ENCODE measurements at regions not wholly inside any gene's neighbourhood (a gene's known extent, or its start where the extent isn't known, plus 50 kb on each side); places are given as distances from the start of the nearest gene placed in this dataset.

- TF ChIP-seq CHD7 (IDR thresholded peaks at IDR 0.05; ENCODE audit: insufficient replicate concordance, low read length) = no peak
- TF ChIP-seq CTBP2 (IDR thresholded peaks at IDR 0.05; ENCODE audit: borderline replicate concordance, insufficient read depth, insufficient read length, low read length) = no peak
- TF ChIP-seq TEAD4 (IDR thresholded peaks at IDR 0.05; ENCODE audit: low read depth, low read length) = 0 out of 2 replicates have a peak, but pooled peaks have one; percentile 24
These were observed 95.7 kb downstream of the KCTD12 start (continued) for GRCh38 chr13:76790526-76790925.

All from H1 (cell line).